ENCODE measurements at regions not wholly inside any gene's neighbourhood (a gene's known extent, or its start where the extent isn't known, plus 50 kb on each side); places are given as distances from the start of the nearest gene placed in this dataset.

DNA sequence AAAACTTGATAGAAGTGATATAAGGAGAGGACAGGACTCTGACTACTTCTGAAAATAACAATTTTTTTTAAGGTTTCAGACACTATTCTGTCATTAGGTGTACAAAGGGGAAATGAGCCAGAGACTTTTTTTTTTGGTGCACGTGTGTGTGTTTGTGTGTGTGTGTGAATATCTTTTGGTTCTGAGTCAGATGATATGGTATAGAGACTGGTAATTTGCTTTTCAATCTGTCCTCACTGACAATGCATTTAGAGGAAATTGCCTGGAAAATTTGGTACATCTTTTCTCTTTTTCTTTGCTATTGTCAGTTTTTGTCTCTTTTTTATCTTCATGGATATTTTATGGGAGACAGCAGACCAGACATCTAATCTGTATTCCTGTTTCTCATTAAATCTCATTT lies 59.3 kb downstream of the DDIT4L start:
- DNase-seq: no peak

DNA sequence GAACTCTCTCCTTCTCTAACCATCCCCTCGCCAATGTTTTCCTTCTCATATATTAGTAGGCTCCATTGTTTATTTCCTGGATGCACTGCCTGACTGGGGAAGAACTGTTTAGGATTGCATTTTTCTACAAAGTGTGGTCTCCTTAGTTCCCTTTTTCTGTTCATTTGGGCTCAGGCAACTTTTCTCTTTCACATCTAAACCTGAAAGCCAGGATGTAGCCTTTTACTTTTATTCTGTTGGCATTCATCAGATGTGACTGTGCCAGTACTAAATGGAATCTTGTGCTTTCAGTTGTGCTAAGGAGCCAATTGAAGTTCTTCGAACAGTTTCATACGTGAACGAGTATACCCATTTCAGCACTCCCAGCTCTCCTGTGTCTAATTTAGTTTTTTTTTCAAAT lies 59.8 kb downstream of the DDIT4L start:
- no peak for DNase-seq

DNA sequence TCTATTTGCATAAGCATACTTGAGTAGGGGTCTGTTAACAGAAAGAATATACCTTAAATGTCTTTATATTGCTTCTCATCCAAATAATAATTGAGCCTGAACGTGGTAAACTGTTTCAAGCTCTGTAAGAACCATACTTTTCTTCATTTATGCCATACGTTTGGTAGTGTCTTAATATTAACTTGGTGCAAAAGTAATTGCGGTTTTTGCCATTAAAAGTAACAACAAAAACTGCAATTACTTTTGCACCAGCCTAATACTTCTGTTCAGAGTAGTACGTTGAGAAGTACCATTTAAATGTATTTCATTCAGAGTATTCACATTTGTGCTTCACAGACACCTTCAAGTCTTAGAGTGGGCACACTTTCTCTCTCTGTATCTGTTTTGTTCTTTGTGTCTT lies 60.5 kb downstream of the DDIT4L start:
- no peak for DNase-seq

DNA sequence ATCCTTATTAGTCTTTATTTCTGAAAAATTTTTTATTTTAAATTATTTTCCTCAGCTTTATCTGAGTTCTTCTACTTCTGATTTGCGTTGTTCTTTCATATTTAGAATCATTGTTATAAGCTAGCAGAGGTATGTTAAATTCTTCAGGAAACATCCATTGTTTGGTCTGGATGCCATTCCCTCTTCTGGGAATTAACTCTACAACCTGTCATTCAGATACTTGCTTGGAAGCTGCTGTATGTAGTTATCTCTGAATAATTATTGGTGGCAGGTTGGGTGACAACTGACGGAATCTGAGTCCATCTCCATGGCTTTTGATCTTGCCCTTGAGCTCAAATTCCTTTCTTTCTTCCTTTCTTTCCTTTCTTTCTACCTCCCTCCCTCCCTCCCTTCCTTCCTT lies 61.9 kb downstream of the DDIT4L start:
- no peak for DNase-seq

DNA sequence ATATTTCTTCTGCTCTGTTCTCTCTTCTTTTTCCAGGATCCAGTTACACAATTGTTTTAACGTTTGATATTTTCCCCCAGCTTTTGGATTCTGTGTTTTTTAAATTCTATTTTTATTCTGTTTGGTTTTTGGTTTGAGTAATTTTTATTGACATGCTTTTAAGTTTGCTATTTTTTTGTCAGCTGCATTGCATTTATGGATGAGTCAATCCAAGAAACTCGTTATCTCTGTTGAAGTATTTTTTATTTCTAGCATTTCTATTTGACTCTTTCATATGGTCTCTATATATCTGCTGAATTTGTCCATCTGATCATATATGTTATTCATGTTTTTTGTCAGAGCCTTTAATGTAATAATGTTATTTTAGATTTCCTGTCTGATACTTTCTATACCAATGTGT lies 65.6 kb downstream of the DDIT4L start:
- DNase-seq: no peak

DNA sequence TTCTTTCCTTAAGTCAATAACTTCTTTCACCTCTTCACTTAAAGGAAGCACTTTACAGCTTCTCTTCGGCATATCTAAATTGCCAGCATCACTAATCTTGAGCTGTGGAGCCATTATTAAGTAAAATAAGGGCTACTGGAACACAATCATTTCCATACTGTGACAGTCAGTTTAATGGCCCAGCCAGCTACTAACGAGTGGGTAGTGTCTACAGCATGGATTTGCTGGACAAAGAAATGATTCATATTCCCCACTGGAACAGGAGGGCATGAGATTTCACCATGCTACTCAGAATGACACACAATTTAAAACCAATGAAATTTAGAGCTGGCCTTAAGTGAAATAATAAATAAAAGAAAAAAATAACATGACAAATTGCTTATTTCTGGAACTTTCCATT lies 72.1 kb downstream of the DDIT4L start:
- DNase-seq: no peak

DNA sequence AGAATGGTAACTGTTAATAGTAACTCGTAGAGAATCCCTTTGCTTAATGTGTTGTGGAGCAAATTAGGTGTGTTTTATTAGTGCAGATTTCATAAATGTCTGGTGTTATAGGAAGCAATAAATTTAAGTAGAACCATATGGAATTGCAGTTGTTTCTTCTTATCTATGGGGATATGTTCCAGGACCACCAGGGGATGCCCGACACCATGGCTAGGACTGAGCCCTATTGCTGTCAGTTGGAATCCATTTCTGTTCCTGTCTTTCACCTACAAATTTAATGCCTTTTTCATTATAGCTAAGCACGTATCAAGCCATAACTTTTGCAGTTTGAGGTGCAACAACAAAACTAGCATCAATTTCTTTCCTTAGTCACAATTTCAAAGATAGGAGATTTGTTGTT lies 72.5 kb downstream of the DDIT4L start:
- no peak for DNase-seq

DNA sequence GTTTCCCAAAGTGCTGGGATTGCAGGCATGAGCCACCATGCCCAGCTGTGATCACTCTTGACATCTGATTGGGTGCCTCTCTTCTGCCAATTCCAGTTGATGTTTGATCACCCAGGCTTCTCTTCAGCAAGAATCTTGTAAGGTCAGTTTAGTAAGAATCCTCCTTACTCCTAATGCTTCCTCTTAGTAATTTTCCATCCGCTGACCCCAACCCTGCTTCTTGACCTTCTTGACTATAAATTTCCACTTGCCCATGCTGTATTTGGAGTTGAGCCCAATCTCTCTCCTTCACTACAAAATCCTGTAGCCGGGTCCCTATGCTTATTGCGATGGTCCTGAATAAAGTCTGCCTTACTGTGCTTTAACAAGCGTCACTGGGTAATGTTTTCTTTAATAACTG lies 75.4 kb downstream of the DDIT4L start:
- DNase-seq: no peak

DNA sequence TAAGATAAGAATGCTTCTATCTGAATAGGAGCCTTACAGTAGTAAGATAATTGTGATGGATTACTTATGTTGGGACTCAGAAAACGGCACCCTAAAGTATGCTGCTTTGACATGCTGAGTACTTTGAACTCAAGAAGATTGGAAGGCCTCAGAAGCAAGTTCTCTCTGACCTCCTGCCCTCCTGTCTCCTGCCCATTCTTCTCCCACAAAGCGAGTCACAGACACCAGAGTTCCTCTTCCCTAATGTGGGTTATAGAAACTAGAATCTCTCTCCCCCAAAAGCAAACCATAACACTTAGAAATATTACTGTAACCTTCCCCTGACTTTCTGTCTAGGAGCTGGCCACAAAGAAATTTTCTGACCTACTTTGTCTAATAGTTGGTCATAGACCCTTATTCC lies 76.5 kb downstream of the DDIT4L start:
- no peak for DNase-seq

DNA sequence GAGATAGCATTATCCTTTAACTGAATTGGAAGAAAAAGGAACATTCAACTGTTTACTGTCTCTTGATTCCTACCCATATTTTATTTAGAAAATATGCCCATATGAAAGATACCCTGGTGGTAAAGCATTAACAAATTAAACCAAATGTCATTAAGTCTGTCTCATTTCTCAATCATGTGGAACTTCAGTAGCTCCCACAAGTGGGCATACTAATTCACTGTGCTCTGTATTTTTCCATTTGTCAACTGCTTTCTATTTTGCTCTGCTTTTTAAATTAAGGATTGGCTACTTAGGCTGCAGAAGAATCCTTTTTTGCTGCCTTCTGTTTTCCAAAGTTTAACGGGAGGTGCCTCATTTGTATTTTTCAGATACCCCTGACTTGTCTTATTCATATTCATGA lies 77.2 kb downstream of the DDIT4L start:
- no peak for DNase-seq

DNA sequence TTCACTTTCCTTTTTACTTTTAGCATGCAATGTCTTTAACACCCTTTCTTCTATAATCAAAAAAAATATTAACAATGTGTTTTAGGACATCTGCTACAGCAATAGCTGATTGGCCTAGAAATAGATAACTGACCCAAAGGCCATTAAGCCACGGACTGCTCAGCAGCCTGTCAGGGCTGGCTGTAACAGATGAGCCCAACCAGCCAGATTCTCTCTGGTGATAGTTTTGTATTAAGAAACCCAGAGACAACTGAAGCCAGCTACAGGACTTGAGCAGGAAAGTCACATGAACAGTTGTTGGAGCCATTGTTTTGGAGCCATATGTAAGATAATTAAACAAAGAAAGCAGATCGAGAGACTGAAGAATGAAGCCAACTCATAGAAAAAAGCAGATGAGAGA lies 80.3 kb downstream of the DDIT4L start:
- no peak for DNase-seq

DNA sequence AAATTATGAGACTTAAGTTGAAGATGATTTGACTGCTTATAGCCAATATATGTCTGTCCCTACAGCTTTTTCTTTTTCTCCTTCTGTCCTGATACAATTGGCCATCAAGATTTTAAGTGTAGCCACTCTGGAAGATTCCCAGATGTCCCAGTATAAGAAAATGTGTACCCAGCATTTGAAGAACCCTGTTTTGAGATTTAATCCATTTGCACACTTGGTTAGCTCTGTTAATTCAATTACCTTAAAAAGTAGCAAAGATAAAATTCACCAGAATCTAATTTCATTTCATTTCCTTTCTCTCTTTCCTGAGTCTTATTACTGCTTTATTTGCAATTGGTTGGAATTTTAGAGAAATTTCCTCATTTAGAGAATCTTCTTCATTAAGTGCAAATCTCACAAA lies 81.4 kb downstream of the DDIT4L start:
- no peak for DNase-seq

DNA sequence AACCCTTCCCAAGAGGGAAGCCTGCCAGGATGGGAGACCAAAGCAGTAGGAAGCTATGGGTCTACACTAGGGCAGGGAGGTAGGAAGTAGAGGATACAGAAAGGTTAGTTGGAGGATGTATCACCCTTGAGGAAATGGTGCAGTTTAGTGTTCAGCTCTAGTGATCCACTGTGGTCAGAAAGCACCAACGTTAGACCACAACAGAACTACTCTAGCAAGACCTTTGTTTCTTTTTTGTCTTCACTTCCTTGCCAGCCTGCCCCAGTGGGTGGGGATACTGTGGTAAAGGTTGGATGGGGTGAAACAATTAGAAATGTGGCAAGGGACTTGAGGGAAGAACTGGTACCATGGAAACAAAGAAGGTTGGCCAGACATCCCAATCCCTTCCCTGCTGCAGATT lies 83.3 kb downstream of the DDIT4L start:
- no peak for DNase-seq

DNA sequence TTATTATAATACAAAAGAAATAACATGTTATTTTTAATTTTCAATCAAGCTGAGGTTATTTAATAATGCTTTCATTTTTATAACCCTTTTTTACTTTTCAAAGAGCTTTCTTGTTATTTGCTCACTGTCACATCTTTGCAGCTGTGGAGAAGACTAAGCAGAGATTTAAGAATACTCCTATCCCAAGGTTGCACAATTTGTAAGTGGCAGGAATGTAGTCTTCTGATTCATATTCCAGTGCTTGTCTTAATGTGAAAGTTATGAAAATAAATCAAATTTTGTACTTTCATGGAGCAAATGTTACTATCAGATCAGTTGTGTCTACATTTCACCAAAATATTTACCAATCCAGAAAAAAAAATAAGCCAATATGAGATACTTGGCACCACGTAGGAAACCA lies 86.6 kb downstream of the DDIT4L start:
- DNase-seq: no peak

DNA sequence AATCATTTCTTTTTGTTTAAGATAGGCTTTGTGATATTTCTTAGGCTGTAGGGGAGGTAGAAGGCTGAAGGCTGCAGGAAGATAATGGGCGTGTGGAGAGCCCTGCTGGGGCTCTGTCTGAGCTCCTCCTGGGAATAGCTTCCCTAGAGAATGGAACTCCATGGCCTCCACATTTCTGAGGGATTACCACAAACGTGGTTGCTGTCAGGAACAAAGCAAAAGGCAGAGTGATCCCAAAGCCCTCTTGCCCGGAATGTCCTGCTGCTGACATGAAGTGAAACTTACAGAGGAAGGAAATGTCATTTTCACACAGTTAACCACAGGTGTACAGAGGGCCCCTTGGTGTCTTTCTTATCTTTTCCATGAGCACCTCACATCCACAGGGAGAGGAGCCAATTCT lies 89.3 kb downstream of the DDIT4L start:
- no peak for DNase-seq

DNA sequence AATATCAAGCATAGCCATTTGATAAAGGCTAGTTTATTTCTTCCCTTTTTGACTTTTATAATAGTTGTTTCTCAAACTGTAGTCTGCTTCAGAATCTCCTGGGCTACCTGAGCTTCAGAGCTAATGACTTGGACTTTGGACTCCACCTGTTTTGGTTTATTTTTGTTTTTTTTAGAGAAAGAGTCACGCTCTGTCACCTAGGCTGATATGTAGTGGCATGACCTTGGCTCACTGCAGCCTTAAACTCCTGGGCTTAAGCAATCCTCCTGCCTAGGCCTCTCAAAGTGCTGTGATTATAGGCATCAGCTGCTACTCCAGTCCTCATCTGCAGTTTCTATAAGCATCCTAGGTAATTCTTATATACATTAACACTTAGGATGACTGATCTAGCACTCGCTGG lies 90.5 kb downstream of the DDIT4L start:
- DNase-seq: no peak

DNA sequence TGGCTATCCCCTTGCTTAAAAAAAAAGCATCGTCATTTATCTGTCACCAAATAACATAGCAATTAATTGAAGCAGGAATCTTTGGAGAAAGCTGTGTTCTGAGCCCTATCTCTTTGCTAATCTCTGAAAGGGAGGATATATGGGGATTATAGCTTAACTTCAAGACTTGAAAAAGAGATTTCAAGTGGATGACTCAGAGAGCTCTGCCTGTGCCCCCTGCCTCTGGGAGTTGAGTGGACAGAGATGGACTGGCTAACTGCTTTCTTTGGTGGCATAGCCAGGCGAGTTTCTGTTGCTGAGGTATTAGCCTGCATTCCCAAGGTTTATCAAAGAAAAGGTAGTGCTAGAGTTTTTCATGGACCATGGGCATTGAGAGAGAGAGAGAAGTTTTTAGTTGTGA lies 91.6 kb downstream of the DDIT4L start:
- DNase-seq: no peak

DNA sequence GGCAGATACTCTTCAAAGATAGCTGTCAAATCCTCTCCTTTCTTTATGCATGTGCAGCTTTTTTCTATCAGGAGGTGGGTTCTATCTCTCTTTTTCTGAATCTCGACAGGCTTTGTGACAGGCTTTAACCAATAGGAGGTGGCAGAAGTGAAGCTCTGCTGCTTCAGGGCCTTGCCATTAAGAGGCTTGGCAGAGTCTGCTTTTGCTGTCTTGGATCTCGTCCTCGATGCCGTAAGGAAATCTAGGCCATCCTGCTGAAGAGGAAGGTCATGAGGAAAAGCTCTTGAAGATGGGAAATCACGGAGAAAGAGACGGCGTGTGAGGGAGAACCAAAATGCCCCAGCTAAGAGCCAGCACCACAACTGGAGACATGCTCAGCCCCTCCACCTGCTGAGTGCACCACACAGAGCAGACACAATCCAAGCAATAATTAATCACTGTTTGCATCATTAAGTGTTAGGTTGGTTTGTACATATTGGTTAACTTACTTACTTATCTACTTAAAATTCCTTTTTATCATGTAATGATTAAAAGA lies 92.2 kb downstream of the DDIT4L start:
- no peak for DNase-seq

DNA sequence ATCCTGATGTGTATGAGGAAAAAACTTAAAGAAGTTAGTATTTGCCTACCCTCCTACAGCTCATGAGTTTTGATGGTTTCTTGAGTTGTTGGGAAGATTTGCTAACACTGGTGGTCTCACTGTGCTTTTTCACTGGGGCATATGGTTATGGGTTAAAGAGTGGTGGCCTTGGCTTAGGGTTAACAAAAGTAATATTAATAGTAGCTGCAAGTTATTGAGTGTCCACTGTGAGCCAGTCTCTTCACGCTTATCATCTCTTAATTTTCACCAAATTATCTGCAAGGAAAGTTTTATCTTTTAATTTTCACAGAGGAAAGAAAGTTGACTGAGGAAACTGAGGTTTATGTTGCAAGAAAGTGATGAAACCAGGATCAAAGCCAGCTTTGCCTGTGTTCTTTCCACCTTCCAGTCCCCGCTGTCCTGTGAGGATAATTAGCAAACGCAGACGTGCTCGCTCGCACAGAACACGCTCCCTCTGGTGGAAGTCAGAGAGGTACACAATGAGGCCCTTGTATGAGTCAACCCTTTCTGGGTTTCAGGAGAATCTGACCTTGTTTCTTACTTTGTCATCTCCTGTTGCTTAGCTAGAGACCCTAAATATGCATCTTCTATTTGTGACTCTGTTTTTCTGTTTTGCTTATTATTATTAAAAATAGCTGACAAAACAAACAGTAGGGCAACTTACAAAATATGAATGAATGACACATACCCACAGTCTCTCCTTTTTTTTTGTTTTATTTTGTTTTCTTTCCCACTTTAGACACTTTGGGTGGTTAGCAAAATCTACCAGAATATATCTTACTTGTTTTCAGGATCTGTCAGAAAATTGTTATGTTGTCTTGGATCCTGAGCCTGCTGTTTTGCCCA lies 94.3 kb downstream of the DDIT4L start:
- peak; percentile 77 for DNase-seq

DNA sequence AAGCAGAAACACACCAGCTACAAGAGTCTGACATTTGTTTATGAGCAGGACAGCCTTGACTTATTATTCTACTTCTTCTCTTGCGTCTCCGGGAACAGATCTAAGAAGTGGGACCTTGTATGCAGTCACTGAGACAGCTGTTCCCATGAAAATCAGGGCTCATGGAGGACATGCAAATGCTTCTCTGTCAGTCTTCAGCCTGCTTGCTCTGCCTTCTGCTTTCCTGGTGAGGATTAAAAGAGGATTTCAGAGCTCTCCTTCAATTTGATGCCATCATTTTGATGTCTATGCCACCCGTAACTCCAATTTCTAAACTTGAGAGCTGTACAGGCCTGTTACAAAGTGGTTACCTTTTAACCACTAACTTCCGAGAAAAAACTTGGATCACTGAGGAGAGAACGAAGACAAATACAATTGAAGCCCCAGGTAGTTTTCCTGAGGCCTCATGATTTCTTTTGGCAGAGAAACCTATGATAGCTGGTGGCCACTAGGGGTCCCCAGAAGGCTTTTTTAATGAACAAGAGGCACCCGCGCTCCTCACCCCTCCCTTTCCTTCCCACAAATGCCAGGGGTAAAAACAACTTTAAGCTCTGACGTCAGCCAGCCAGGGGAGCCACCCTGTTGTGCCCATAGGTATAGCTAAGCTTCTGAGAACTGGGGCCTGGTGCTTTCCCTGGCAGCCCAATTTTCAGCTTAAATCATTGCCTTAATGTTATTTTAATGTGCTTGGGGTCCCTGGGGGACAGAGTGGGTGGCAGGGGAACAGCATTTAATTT lies 97.0 kb downstream of the DDIT4L start:
- DNase-seq: peak; percentile 92

DNA sequence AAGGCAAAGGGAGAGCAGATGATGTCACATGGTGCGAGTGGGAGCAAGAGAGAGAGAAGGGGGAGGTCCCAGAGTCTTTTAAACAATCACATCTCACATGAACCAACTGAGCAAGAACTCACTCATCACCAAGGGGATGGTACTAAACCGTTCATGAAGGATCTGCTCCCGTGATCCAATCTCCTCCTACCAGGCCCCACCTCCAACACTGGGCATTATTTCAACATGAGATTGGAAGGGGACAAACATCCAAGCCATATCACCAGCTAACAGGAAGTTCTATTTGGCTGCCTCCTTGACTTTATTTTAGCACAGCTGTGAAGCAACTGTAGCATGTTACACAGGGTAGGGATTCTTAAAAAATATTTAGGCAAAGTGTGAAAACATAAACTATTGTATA lies 102.5 kb downstream of the DDIT4L start:
- DNase-seq: no peak

DNA sequence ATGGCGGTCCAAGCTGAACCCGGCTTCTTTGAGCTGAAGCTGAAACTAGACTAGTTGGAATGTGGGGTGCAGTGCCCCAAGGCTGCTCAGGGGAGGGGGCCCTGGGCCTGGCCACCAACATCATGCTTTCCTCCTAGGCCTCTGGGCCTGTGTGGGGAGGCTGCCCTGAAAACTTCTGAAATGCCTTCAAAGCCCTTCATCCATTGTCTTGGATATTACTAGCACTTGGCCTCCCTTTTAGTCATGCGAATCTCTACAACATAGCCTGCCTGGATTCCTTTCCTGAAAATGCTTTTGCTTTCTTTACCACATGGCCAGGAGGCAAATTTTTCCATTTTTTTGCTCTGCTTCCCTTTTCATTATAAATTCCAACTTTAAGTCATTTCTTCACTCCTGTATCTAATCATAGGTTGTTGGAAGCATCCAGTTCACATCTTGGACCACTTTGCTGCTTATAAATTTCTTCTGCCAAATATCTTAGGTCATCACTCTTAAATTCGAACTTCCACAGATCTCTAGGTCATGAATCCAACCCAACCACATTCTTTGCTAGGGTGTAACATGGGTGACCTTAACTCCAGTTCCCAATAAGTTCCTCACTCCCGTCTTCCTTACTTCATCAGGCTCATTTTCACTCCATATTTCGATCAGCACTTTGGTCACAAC lies 103.4 kb downstream of the DDIT4L start:
- DNase-seq: no peak

DNA sequence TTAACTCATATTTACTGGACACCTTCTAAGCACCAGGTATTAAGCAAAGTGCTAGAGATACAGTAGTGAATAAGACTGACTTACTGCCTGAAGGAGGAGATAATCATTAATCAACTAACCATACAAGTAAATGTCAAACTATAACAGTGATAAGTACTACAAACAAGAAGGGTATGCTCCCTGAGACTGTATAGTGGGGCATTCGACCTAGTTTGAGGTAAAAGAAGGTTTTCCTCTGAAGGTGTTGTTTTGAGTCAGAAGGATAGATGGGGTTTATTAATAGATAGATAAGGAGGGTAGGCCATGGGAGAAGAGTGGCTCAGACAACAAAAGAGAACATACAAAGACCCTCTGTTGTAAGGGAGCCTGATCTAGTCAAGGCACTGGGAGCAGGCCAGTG lies 105.4 kb downstream of the DDIT4L start:
- no peak for DNase-seq

Measured in tongue (tissue), 1 donor.